Smooth muscle cell (in vitro differentiated cells): ENCODE measurements at regions not wholly inside any gene's neighbourhood (a gene's known extent, or its start where the extent isn't known, plus 50 kb on each side); places are given as distances from the start of the nearest gene placed in this dataset.
A peak's percentile ranks its signal among the peaks of the same experiment; 100 is the strongest.

Experiments
- DNase-seq: peaks from one replicate; lab custom pipeline; 2025; ENCODE audit not compliant: unreplicated experiment; lab: John Stamatoyannopoulos, UW
- H2AFZ ChIP-seq: fragments of 200-600 bp; sonication (generic); 2 replicates; pipeline ENCODE4 v1.6.0; 2016; ENCODE audit warnings: antibody characterized with exemption, low read depth, mild to moderate bottlenecking
- H3F3A ChIP-seq: fragments of 200-600 bp; sonication (generic); 2 replicates; pipeline ENCODE4 v1.6.0; 2017; ENCODE audit warnings: antibody characterized with exemption, low read depth
- H3K27ac ChIP-seq: fragments of 200-600 bp; sonication (generic); 2 replicates; pipeline ENCODE4 v1.5.1; 2016; ENCODE audit warnings: low read depth, mild to moderate bottlenecking
- H3K27me3 ChIP-seq: fragments of 200-600 bp; sonication (generic); 2 replicates; pipeline ENCODE4 v1.6.1; 2016; ENCODE audit warnings: low read depth, mild to moderate bottlenecking
- H3K36me3 ChIP-seq: fragments of 200-600 bp; sonication (generic); 2 replicates; pipeline ENCODE4 v1.5.1; 2016; ENCODE audit warnings: low read depth
- H3K4me1 ChIP-seq: fragments of 200-600 bp; sonication (generic); 2 replicates; pipeline ENCODE4 v1.5.1; 2016; ENCODE audit warnings: low read depth
- H3K4me2 ChIP-seq: fragments of 200-600 bp; sonication (generic); 2 replicates; pipeline ENCODE4 v1.6.0; 2016; ENCODE audit warnings: mild to moderate bottlenecking
- H3K4me3 ChIP-seq: fragments of 200-600 bp; sonication (generic); 2 replicates; pipeline ENCODE4 v1.5.1; 2016; ENCODE audit warnings: mild to moderate bottlenecking
- H3K79me2 ChIP-seq: fragments of 200-600 bp; sonication (generic); 2 replicates; pipeline ENCODE4 v1.6.0; 2016; ENCODE audit warnings: low read depth, mild to moderate bottlenecking
- H3K9ac ChIP-seq: fragments of 200-600 bp; sonication (generic); 2 replicates; pipeline ENCODE4 v1.6.0; 2016; ENCODE audit warnings: low read depth
- H3K9me3 ChIP-seq: fragments of 200-600 bp; sonication (generic); replicated peaks from 2 replicates; pipeline ENCODE4 v1.5.1; 2016; ENCODE audit warnings: low read depth
- H4K20me1 ChIP-seq: fragments of 200-600 bp; sonication (generic); 2 replicates; pipeline ENCODE4 v1.6.0; 2016; ENCODE audit warnings: low read depth
- WGBS: methylation state at CpG from one replicate; pipeline ENCODE4 v1.1.7; 2016; ENCODE audit warnings: low lambda C conversion rate; 5-methylcytosine and 5-hydroxymethylcytosine counted together
- TF ChIP-seq, protein P1 (sequence below): fragments of 200-600 bp; sonication (generic); IDR thresholded peaks from 2 replicates; pipeline ENCODE4 v1.5.1; 2017; ENCODE audit warnings: borderline replicate concordance, mild to moderate bottlenecking, antibody characterized with exemption; ENCODE audit not compliant: insufficient read depth, poor library complexity, severe bottlenecking

DNA sequence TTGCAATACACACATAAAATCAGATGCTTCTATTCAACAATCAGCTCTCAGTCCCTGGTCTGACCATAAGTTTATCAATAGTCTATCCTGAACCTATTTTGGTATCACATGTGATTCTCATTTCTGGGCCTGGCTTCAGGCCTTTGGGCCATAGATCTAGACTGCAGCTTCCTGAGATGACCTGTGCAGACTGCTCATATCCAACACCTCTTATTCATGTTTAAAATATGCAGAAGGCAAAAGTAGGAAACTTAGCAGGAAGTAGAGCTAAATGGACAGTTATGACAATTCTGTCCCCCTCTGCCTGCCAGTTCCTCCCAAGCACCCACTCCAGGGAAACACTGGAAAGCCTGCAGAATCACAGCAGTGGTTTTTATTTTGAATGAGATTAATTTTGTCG lies 53.3 kb downstream of the C7orf25 start:
- Histone ChIP-seq H3F3A (no peaks in the 10 kb centered on the region), H3K9me3 (peaks cover 3% of the 10 kb centered on the region), H3K79me2 (no peaks in the 10 kb centered on the region), H3K27me3 (no peaks in the 10 kb centered on the region), H3K36me3 (no peaks in the 10 kb centered on the region), H3K4me3 (no peak overlapping the region), H4K20me1 (no peaks in the 10 kb centered on the region), H2AFZ (no peak overlapping the region), H3K4me2 (no peak overlapping the region), H3K27ac (no peak overlapping the region), H3K4me1 (no peaks in the 10 kb centered on the region), H3K9ac (no peak overlapping the region)
- TF ChIP-seq, protein P1, sequence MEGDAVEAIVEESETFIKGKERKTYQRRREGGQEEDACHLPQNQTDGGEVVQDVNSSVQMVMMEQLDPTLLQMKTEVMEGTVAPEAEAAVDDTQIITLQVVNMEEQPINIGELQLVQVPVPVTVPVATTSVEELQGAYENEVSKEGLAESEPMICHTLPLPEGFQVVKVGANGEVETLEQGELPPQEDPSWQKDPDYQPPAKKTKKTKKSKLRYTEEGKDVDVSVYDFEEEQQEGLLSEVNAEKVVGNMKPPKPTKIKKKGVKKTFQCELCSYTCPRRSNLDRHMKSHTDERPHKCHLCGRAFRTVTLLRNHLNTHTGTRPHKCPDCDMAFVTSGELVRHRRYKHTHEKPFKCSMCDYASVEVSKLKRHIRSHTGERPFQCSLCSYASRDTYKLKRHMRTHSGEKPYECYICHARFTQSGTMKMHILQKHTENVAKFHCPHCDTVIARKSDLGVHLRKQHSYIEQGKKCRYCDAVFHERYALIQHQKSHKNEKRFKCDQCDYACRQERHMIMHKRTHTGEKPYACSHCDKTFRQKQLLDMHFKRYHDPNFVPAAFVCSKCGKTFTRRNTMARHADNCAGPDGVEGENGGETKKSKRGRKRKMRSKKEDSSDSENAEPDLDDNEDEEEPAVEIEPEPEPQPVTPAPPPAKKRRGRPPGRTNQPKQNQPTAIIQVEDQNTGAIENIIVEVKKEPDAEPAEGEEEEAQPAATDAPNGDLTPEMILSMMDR: no peak
- WGBS: 89% methylated on average over 1 of the region's 1 CpG
- DNase-seq: no peak

DNA sequence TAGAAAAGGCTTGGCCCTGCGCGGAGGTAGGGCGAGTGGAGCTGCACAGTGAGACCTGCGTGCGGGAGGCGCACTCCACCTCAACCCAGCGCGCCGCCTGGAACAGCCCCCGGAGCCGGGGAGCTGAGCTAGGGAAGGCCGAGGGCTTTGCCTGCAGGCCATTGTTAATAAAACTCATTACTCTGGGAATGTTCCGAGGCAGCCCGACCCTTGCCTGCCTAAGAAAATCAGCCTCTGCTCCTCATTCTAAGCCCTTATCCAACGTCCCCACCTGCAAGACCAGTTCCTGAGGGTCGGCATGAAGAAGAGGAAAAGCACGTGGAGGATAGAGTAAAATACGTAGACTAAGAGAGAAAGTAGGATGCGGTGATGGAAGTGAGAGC lies 55.3 kb downstream of the C7orf25 start:
- Histone ChIP-seq H3K4me2 (no peak overlapping the region), H3K4me1 (no peaks in the 10 kb centered on the region), H3K27ac (no peak overlapping the region), H3K79me2 (no peaks in the 10 kb centered on the region), H4K20me1 (no peaks in the 10 kb centered on the region), H2AFZ (no peak overlapping the region), H3F3A (no peaks in the 10 kb centered on the region), H3K27me3 (no peaks in the 10 kb centered on the region), H3K9ac (no peak overlapping the region), H3K36me3 (no peaks in the 10 kb centered on the region), H3K4me3 (no peak overlapping the region), H3K9me3 (no peaks in the 10 kb centered on the region)
- WGBS: 91% methylated on average over 19 of the region's 19 CpGs
- no peak for DNase-seq
- TF ChIP-seq, protein P1: no peak

GRCh38 chr7:42854571-42855118 lies 57.2 kb downstream of the C7orf25 start:
- 95% methylated on average over 11 of the region's 11 CpGs for WGBS
- no peaks in the 10 kb centered on the region for H3K36me3 ChIP-seq

GRCh38 chr7:42852531-42852930 lies 59.3 kb downstream of the C7orf25 start:
- Histone ChIP-seq H3K27ac (no peak overlapping the region), H3K9ac (no peak overlapping the region), H3K9me3 (no peaks in the 10 kb centered on the region), H3K4me3 (no peak overlapping the region), H3F3A (no peaks in the 10 kb centered on the region), H2AFZ (peak overlapping the region; percentile 12), H3K4me2 (no peak overlapping the region), H4K20me1 (no peaks in the 10 kb centered on the region), H3K36me3 (no peaks in the 10 kb centered on the region), H3K27me3 (no peaks in the 10 kb centered on the region), H3K79me2 (no peaks in the 10 kb centered on the region), H3K4me1 (no peaks in the 10 kb centered on the region)
- no peak for DNase-seq
- TF ChIP-seq, protein P1: no peak
- 63% methylated on average over 4 of the region's 4 CpGs for WGBS

More at GRCh38 chr7:42854571-42855118, 57.2 kb downstream of the C7orf25 start:
- DNase-seq: no peak
- H3K9ac ChIP-seq: no peak overlapping the region
- H2AFZ ChIP-seq: no peak overlapping the region
- no peaks in the 10 kb centered on the region for H3K9me3 ChIP-seq
- H3K27me3 ChIP-seq: no peaks in the 10 kb centered on the region
- H4K20me1 ChIP-seq: no peaks in the 10 kb centered on the region
- no peaks in the 10 kb centered on the region for H3K4me1 ChIP-seq
- no peaks in the 10 kb centered on the region for H3F3A ChIP-seq
- no peak overlapping the region for H3K4me3 ChIP-seq
- TF ChIP-seq, protein P1: no peak
- H3K27ac ChIP-seq: no peak overlapping the region
- H3K79me2 ChIP-seq: no peaks in the 10 kb centered on the region
- no peak overlapping the region for H3K4me2 ChIP-seq
